ENCODE measurements at regions not wholly inside any gene's neighbourhood (a gene's known extent, or its start where the extent isn't known, plus 50 kb on each side); places are given as distances from the start of the nearest gene placed in this dataset.
"Not testable (repeated sequence)": the region's sequence is repeated elsewhere in the genome, so short reads cannot be mapped to it uniquely, and the experiment has no call there.

GRCh38 chr9:83116026-83116425 lies 53.1 kb upstream of the RASEF start:
- no peak for TF ChIP-seq CTCF (IDR thresholded peaks at IDR 0.05; ENCODE audit: low read length, missing control alignments)
- H3K4me3 ChIP-seq (replicated peaks; ENCODE audit: low read depth, low read length): no peak overlapping the region
- DNase-seq (ENCODE audit: low read depth): no peak

GRCh38 chr9:83113445-83113844 lies 50.5 kb upstream of the RASEF start:
- DNase-seq (ENCODE audit: low read depth); H3K4me3 ChIP-seq (replicated peaks; ENCODE audit: low read depth, low read length): not testable (repeated sequence)

Data from fibroblast of pulmonary artery (primary cell).